HG03135 (cell line): ENCODE measurements at regions not wholly inside any gene's neighbourhood (a gene's known extent, or its start where the extent isn't known, plus 50 kb on each side); places are given as distances from the start of the nearest gene placed in this dataset.

ENCODE experiments used
- ATAC-seq: cut with Tn5 transposase; IDR thresholded peaks from one replicate; pipeline ENCODE4 v1.9.1; 2021; ENCODE audit warnings: mild to moderate bottlenecking, moderate library complexity; ENCODE audit not compliant: unreplicated experiment

DNA sequence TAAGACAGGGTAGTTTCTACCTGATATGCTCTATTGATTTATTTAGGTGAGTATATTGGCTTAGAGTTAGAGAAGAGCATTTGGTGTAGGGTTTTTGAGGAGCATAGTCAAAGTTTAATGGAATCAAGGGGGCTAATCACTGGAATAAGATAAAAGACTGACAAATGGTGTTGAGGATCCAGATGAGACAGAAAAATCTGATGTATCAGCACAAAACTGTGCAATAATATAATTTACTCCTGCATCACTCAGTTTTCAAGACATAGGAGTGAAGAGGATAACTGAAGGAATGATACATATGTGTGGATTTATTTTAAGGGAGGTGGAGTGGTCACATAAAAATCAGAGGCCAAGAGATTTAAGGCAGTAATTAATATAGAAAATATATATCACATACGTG, 339.2 kb downstream of the NYAP2 start:
- ATAC-seq: no peak

DNA sequence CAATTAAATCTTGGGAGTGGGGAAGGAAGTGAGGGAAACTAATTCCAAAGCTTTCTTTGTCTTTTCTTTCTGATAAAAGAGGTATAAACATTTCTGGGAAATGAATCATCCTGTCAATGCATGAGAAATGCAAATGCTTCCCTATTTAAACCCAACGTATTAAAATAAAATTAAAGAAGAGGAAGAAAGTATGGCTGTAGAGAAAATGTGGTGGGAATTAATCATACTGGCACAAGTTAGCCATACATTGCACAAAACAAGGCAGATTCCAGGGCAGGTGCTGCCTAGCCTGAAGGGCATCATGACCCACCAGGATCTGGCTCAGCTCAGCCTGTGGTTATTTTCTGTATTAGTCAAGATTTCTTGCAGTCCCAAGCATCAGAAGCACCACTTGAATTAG, 338.0 kb downstream of the NYAP2 start:
- ATAC-seq: no peak

DNA sequence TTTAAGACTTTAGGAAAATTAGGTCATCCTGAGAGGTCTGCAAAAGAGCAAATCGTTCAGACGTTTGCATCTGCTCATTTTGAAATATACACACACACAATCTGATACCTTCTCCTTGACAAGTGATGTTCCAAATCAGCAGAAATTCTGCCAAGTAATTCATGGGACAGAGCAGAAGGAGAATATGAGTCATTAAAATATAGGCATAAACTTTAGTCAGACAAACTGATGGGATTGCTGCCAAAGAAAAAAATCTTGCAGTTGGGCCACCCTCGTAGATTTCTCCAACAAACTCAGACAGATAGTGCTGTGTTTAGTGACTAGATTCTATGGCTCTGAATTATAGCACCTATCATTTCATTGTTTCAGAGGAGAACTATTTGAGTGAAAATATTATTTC, 336.3 kb downstream of the NYAP2 start:
- no peak for ATAC-seq

DNA sequence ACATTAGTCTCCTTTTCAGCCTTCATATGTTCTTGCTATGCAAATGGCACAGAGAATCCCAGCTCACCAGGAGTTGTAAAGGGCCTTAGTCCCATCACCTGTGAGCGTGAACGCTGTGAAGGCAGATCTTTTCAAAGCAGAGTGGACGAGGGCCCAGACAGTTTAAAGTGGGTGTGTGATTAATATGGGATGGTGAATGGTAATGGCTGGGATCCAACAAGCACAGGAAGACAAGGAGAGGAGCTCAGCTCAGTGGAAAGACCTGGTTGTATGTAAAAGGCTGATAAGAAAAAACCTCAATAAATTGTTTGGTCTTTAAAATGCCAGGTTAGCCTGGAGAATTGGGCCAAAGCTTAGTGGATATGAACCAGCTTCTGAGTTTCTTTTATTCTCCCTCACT, 326.2 kb downstream of the NYAP2 start:
- no peak for ATAC-seq
